ENCODE measurements at regions not wholly inside any gene's neighbourhood (a gene's known extent, or its start where the extent isn't known, plus 50 kb on each side); places are given as distances from the start of the nearest gene placed in this dataset.

GRCh38 chr5:93246090-93246855 lies 334.7 kb downstream of the NR2F1-AS1 start:
- no peak for TF ChIP-seq ATF3 (IDR thresholded peaks at IDR 0.05; ENCODE audit: borderline replicate concordance, extremely low read depth, low read depth, low read length)
- TF ChIP-seq EP300 (IDR thresholded peaks at IDR 0.05; ENCODE audit: borderline replicate concordance in 1 of 2, control insufficient read depth in 1 of 2, low read depth in 2 of 2, low read length in 2 of 2): no peak
- no peak for TF ChIP-seq BHLHE40 (IDR thresholded peaks at IDR 0.05; ENCODE audit: borderline replicate concordance in 1 of 2, low read depth in 2 of 2, low read length in 1 of 2)
- no peak for TF ChIP-seq BRCA1 (IDR thresholded peaks at IDR 0.05; ENCODE audit: low read depth, low read length)

Data from GM12878 (cell line).